Keratinocyte (primary cell): ENCODE measurements at regions not wholly inside any gene's neighbourhood (a gene's known extent, or its start where the extent isn't known, plus 50 kb on each side); places are given as distances from the start of the nearest gene placed in this dataset.

Experiments used
- DNase-seq: peaks from one replicate; pipeline ENCODE4 v3.0.0-alpha.2; 2011; ENCODE audit warnings: low read depth, missing footprints, low spot score
- FAIRE-seq: peaks from 2 replicates; lab custom pipeline; 2011; peaks lifted over from hg19 to GRCh38; lab: Jason Lieb, UNC
- H2AFZ ChIP-seq: 2 replicates; pipeline ENCODE4 v1.6.0; 2012; ENCODE audit warnings: low read length, control low read depth, inconsistent platforms; ENCODE audit not compliant: control insufficient read depth
- H3K27ac ChIP-seq: 2 replicates; pipeline ENCODE4 v1.5.1; 2011; ENCODE audit warnings: low read length; ENCODE audit not compliant: control insufficient read depth, insufficient read depth
- H3K27me3 ChIP-seq: 3 replicates; pipeline ENCODE4 v1.6.0; 2011; ENCODE audit warnings: low read length; ENCODE audit not compliant: control insufficient read depth, insufficient read depth; ENCODE audit errors: extremely low read depth
- H3K36me3 ChIP-seq, 2 experiments: 2 replicates in 1 of 2; 3 replicates in 1 of 2; pipeline ENCODE4 v1.5.1; 2011; ENCODE audit warnings: low read length in 2 of 2, mild to moderate bottlenecking in 1 of 2; ENCODE audit not compliant: control insufficient read depth in 2 of 2, insufficient read depth in 2 of 2; ENCODE audit errors: extremely low read depth in 1 of 2
- H3K4me1 ChIP-seq: 3 replicates; pipeline ENCODE4 v1.5.1; 2011; ENCODE audit warnings: low read length; ENCODE audit not compliant: control insufficient read depth, insufficient read depth; ENCODE audit errors: extremely low read depth
- H3K4me2 ChIP-seq: 3 replicates; pipeline ENCODE4 v1.6.0; 2011; ENCODE audit warnings: low read depth, low read length; ENCODE audit not compliant: control insufficient read depth, insufficient read depth; ENCODE audit errors: extremely low read depth
- H3K4me3 ChIP-seq, 3 experiments: fragments of 200-600 bp in 1 of 3; sonication (generic) in 1 of 3; 2 replicates in 2 of 3; 3 replicates in 1 of 3; pipeline ENCODE4 v1.5.1; 2011 to 2016; ENCODE audit warnings: low read length in 3 of 3, mild to moderate bottlenecking in 3 of 3, control low read depth in 2 of 3, inconsistent platforms in 1 of 3, low read depth in 1 of 3, mixed read lengths in 1 of 3, mixed run types in 1 of 3, moderate library complexity in 1 of 3; ENCODE audit not compliant: control insufficient read depth in 2 of 3, insufficient read depth in 2 of 3; ENCODE audit errors: extremely low read depth in 1 of 3
- H3K79me2 ChIP-seq: 2 replicates; pipeline ENCODE4 v1.6.0; 2012; ENCODE audit warnings: low read length; ENCODE audit not compliant: control insufficient read depth, insufficient read depth
- H3K9ac ChIP-seq: 3 replicates; pipeline ENCODE4 v1.6.0; 2011; ENCODE audit warnings: low read length; ENCODE audit not compliant: control insufficient read depth, insufficient read depth; ENCODE audit errors: extremely low read depth
- H3K9me1 ChIP-seq: 3 replicates; pipeline ENCODE4 v1.6.0; 2011; ENCODE audit warnings: low read length; ENCODE audit not compliant: control insufficient read depth, insufficient read depth; ENCODE audit errors: extremely low read depth
- H3K9me3 ChIP-seq: 2 replicates; pipeline ENCODE4 v1.5.1; 2012; ENCODE audit warnings: low read depth, low read length; ENCODE audit not compliant: control insufficient read depth
- H4K20me1 ChIP-seq: 3 replicates; pipeline ENCODE4 v1.6.0; 2011; ENCODE audit warnings: low read length; ENCODE audit not compliant: control insufficient read depth, insufficient read depth; ENCODE audit errors: extremely low read depth
- EZH2 ChIP-seq: IDR thresholded peaks from one replicate; pipeline ENCODE4 v1.6.1; 2012; ENCODE audit warnings: inconsistent platforms, mild to moderate bottlenecking, low read length, moderate library complexity
- dilution Hi-C: fragments of 300-500 bp; cut with MboI; formaldehyde crosslinking; loops from one replicate; pipeline ENCODE4 v1.7.0; 2020; ENCODE audit warnings: low sequenced_read_pairs; ENCODE audit not compliant: extremely low pct_ligation_motif_present
- TF ChIP-seq, protein P1 (sequence below), 3 experiments: IDR thresholded peaks in 1 of 3; conservative IDR thresholded peaks in 1 of 3; optimal IDR thresholded peaks in 1 of 3; 2 replicates in 2 of 3; 3 replicates in 1 of 3; pipeline versions ENCODE3 to v1.5.1; 2011; ENCODE audit warnings: low read length in 3 of 3, mild to moderate bottlenecking in 3 of 3, moderate library complexity in 2 of 3, control low read depth in 1 of 3, inconsistent platforms in 1 of 3; ENCODE audit not compliant: insufficient read depth in 2 of 3; ENCODE audit errors: extremely low read depth in 1 of 3

DNA sequence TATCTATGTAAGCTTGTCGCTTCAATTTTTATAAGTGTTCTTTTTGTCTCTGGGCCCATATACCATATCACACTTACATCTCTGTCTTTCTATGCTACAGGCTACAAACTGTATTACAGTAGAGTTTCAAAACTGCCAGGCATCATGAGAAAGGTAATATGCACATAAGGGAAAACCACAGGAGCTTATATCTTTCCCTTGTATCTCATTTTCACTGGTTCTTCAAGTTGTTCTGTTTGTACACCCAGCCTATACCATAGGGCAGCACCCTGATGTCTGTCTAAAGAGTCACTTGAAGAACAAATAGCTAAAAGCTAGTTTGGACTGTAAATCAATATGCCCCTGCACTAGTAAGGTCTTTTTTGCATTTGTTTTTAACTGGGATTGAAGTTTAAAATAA, 366.7 kb downstream of the FIGN start:
- H4K20me1 ChIP-seq: no peaks in the 10 kb centered on the region
- dilution Hi-C loops: no loop called here
- TF ChIP-seq, protein P1, sequence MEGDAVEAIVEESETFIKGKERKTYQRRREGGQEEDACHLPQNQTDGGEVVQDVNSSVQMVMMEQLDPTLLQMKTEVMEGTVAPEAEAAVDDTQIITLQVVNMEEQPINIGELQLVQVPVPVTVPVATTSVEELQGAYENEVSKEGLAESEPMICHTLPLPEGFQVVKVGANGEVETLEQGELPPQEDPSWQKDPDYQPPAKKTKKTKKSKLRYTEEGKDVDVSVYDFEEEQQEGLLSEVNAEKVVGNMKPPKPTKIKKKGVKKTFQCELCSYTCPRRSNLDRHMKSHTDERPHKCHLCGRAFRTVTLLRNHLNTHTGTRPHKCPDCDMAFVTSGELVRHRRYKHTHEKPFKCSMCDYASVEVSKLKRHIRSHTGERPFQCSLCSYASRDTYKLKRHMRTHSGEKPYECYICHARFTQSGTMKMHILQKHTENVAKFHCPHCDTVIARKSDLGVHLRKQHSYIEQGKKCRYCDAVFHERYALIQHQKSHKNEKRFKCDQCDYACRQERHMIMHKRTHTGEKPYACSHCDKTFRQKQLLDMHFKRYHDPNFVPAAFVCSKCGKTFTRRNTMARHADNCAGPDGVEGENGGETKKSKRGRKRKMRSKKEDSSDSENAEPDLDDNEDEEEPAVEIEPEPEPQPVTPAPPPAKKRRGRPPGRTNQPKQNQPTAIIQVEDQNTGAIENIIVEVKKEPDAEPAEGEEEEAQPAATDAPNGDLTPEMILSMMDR (optimal IDR thresholded peaks at IDR 0.05 in 1 of 3, IDR thresholded peaks at IDR 0.05 in 1 of 3, conservative IDR thresholded peaks at IDR 0.05 in 1 of 3; ENCODE audit: extremely low read depth in 1 of 3, insufficient read depth in 2 of 3, low read length in 3 of 3): no peak
- TF ChIP-seq EZH2: no peak
- H3K9me3 ChIP-seq: no peaks in the 10 kb centered on the region
- no peaks in the 10 kb centered on the region for H3K4me1 ChIP-seq
- DNase-seq: no peak
- no peak for FAIRE-seq
- no peaks in the 10 kb centered on the region for H3K9me1 ChIP-seq
- H2AFZ ChIP-seq: no peak overlapping the region
- no peaks in the 10 kb centered on the region for H3K36me3 ChIP-seq
- H3K27ac ChIP-seq: no peak overlapping the region
- H3K79me2 ChIP-seq: no peaks in the 10 kb centered on the region
- no peak overlapping the region for H3K4me3 ChIP-seq
- H3K4me2 ChIP-seq: no peak overlapping the region
- no peak overlapping the region for H3K9ac ChIP-seq
- no peaks in the 10 kb centered on the region for H3K27me3 ChIP-seq

DNA sequence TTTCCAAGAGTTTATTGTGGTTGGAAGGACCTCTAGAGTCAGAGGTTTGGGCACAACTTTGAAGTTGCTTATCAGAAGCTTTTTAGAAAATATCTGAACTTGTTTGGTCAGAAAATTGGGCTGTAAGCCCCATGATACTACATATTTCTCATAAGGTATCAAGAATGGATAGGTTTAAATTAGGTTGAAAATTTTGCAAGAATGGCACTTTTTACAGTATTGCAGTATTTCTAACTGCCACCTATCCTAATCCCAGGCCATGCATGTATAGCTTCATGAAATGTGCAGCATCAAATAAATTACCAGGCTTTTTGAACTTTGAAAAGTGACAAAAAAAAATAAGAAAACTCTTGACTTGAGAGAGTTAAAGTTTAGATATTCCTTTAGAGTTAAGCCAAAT, 367.2 kb downstream of the FIGN start:
- H3K9me1 ChIP-seq: no peaks in the 10 kb centered on the region
- no peak for DNase-seq
- FAIRE-seq: no peak
- H3K36me3 ChIP-seq: no peaks in the 10 kb centered on the region
- no peak overlapping the region for H3K4me2 ChIP-seq
- no peak overlapping the region for H3K4me3 ChIP-seq
- TF ChIP-seq, protein P1 (optimal IDR thresholded peaks at IDR 0.05 in 1 of 3, IDR thresholded peaks at IDR 0.05 in 1 of 3, conservative IDR thresholded peaks at IDR 0.05 in 1 of 3; ENCODE audit: extremely low read depth in 1 of 3, insufficient read depth in 2 of 3, low read length in 3 of 3): no peak
- no peak for TF ChIP-seq EZH2
- no peaks in the 10 kb centered on the region for H3K9me3 ChIP-seq
- H3K27ac ChIP-seq: no peak overlapping the region
- H2AFZ ChIP-seq: no peak overlapping the region
- no peak overlapping the region for H3K9ac ChIP-seq
- H3K27me3 ChIP-seq: no peaks in the 10 kb centered on the region
- no peaks in the 10 kb centered on the region for H3K79me2 ChIP-seq
- no peaks in the 10 kb centered on the region for H4K20me1 ChIP-seq
- dilution Hi-C loops: no loop called here
- H3K4me1 ChIP-seq: no peaks in the 10 kb centered on the region
